HG03439 (cell line): ENCODE measurements at regions not wholly inside any gene's neighbourhood (a gene's known extent, or its start where the extent isn't known, plus 50 kb on each side); places are given as distances from the start of the nearest gene placed in this dataset.

Experiments
- ATAC-seq: cut with Tn5 transposase; IDR thresholded peaks from one replicate; pipeline ENCODE4 v1.9.1; 2021; ENCODE audit warnings: mild to moderate bottlenecking, moderate library complexity; ENCODE audit not compliant: unreplicated experiment

DNA sequence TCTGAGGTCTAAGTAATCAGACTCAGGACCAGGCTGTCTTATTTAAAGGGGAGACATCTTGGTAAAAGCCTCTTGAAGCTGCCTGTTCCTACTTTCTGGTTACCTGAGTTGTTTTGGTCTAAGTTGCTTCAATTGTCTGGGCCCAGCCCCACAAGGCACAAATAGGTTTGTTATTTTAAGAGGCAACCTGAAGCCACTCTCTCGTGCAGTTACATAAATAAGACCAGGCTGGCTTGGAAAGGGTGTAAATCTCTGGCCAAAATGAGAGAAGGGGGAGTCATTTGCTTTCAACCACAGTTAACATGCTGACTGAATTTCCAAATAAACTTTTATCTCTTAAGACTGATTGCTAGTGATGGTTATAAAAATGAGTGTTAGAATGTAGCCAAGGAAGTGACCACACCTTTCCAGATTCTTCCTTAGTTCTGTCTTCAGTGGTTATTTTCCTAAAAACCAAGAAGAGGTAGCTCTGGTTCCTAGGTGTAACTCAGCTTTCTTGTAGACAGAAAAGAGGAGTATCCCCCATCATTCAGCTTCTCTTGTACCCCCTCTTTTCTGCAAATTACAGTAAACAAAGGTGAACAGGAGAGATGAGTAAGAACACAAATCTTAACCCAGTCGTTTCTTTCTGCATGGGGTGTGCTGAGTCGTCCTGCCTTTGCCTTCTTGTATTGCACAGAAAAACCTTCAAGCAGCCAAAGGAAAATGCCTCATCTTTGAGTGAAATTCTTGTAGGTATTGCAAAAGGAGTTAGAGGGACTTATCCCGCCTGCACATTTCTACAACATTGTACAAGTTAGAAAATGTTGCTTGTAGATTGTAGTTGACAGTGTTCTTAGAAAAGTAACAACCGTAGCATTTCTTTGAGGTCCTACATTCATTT, 161.5 kb upstream of the NT5C1B start:
- no peak for ATAC-seq

DNA sequence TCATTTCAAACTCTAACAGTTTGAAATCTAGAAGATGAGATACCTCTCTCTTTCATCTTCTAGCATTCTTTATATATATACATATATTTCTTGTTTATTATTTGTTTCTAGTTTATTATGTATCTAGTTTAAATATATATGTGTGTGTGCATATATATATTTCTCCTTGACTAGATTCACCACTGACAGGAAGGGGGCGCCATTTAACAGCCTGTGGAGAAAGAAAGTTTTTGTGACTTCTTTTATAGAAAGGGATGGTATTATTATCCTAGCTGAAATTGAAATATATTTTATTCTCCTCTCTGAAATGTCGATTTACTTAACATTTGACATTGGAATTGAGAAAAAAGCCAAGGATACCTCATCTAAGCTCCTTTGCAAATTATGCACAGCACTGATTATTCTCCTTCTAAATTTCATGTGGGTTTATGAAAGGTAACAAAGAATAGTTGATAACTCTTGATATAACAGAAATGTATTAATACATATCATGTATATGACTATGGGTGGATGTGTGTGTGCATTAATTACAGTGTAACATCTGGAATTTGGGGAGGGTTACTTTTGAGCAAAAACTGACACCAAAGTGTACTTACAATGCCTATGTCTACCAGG, 160.7 kb upstream of the NT5C1B start:
- ATAC-seq: no peak

DNA sequence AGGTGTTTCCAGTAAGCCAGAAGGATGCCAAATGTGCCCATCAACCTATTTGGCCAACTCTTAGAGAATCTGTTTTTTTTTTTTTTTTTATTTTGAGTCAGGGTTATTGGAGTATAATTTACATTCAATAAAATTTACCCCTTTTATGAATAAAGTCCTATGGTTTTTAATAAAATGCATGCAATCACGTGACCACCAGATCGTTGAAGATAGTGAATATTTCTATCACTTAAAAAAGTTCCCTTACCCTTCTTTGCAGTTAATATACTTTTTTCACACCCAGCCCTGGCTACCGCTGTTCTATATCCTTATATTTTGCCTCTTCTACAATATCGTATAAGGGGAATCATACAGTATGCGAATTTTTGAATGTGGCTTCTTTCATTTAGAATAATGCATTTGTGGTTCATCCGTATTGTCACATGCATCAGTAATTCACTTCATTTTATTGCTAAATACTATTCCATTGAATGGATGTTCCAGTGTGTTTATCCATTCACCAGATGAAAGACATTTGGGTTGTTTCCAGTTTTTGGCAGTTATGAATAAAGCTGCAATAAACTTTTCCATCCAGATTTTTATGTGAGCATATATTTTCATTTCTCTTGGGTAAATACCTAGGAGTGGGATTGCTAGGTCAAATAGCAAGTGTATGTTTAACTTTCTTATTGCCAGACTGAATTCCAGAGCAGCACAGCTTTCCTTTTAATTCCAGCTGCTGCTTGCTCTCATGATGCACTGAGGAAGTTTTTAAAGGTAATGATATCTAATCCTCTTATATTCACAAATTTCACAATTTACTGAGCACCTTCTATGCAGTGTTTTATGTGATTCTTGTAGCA, 156.3 kb upstream of the NT5C1B start:
- ATAC-seq: no peak

DNA sequence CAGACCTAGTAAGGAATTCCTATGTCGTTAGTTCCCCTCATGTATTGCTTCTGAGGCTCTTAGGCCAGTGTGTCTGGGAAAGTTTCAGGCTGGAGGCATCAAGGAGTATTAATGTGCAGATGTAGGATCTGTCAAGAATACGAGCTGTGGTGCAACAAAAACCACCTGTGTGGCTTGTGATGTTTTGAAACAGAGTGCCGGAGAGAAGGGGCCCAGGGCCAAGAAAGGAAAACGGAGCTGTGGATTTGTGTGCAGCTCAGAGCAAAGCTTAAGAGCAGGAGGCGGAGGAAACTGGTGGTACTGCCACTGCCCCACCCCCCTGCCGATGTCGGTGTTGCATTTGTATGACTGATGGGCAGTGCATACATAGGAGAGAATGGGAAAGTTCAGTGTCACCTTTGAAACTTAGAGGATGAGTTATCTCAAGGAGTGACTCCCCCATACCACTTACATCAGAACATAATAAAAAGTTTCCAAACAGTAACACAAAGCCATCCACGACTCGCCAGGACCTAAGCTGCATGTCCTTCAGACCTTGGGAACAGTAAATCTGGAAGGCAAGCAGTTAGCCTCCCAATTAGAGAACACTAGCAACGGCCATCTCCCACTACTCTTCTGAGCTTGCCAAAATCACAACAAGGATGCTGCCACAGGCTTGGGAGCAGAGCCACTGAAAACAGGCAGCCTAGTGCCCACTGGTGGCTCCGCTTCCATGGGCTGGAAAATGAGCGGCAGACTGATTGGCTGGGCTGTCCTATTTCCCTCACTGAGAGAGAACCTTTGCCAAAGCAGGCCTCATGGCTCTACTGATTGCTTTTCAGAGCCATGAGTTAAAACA, 152.7 kb upstream of the NT5C1B start:
- ATAC-seq: no peak

DNA sequence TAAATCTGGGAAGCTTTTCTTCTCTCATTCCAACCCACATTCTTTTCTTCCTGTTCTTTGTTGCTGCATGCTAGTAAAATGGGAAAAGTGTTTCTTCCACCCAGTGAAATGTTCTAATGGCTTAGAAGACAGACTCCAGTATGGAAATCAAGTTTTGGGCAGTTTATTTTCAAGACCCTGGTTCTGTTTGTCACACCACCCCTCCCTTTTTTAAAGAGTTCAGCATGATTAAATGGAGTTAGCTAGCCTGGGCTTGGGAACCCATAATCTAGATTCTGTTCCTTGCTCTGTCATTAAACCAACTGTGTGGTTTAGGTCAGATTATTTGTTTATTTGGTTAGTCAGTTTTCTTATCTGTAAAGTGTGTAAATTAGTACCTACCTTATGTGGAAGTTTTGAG, 151.8 kb upstream of the NT5C1B start:
- ATAC-seq: no peak

DNA sequence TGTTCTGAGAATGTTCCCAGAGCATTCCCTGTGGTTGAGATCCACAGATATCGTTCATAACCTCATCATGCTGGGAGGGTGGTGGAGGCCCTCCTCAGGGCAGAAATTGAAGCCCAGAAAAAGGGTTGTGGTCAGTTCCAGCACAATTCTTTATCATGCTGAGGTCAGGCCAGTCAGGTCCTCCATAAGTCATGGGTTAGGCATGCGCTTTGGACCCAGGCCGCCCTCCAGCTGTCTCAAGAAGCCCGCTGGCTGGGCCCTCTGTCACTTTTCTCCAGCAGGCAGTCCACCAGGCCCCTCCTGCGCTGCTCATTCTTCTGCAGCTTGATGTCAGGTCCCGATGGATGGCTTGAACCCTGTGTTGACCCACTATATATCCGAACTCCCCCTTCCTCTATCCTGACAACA, 151.1 kb upstream of the NT5C1B start:
- ATAC-seq: no peak

DNA sequence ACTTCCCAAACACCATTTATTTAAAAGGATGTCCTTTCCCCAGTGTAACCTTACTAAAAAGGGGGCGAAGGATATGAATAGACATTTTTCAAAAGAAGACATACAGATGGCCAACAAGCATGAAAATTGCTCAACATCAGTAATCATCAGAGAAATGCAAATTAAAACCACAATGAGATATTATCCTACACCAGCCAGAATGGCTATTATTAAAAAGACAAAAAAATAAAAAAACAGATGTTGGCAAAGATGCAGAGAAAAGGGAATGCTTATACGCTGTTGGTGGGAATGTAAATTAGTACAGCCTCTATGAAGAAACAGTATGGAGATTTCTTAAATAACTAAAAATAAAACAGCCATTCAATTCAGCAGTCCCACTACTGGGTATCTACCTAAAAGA, 142.3 kb upstream of the NT5C1B start:
- no peak for ATAC-seq

DNA sequence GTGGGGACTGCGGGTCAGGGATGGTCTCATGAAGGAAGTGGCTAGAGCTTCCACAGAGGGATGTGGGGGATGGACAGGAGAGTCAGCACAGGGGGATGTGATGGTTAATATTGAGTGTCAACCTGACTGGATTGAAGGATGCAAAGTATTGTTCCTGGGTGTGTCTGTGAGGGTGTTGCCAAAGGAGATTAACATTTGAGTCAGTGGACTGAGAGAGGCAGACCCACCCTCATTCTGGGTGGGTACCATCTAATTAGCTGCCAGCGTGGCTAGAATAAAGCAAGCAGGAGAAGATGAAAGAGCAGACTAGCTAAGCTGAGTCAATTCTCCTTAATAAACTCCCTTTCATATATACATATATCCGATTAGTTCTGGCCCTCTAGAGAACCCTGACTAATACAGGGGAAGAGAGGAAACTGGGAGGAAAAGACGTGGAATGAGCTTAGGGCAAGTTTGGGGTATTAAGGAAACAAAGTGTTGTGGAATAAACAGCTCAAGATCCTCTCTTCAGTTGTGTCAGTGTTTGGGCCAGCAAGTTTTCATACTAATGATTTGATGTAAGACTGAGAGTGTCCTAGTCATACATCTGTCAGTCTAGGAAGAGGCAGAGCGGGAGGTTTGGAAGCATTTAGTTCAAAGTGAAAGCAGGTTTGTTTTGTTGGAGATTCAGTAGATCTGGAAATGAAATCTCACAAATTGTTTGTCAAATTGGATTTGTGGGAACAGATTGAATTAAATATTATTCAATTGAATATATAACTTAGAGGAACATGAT, 135.2 kb upstream of the NT5C1B start:
- ATAC-seq: no peak

DNA sequence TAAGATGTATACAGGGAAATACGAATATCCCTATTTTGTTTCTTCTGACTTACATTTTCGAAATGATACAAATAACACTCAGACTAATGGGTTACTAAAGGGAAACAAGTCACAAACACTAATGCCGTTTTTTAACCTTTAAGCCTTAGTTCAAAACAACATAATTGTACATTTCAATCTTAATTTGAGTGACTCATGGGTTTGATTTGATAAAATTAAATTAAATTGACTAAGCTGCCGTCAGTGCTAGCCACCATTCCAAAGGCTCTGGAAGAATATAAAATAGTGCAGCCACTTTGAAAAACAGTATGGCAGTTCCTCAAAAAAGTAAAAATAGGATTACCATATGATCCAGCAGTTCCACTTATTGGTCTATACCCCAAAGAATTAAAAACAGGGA, 133.8 kb upstream of the NT5C1B start:
- ATAC-seq: no peak

DNA sequence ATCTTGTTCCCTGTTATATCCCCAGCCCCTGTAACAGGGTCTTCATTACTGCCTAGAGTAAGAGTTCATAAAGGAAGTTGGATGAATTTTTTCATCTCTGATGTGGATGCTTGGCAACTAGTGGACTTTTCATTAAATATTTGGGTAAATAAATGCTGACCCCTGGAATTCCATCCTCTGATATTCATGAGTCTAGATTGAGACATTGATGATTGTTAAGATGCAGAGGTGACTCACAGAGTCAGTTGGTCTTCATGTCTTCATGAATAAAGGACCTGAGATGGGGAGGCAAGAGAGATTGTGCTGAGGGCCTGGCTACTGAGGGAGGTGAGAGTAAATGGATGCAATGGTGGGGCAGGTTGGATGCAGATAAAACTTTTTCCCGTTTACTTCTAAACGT, 132.7 kb upstream of the NT5C1B start:
- no peak for ATAC-seq

DNA sequence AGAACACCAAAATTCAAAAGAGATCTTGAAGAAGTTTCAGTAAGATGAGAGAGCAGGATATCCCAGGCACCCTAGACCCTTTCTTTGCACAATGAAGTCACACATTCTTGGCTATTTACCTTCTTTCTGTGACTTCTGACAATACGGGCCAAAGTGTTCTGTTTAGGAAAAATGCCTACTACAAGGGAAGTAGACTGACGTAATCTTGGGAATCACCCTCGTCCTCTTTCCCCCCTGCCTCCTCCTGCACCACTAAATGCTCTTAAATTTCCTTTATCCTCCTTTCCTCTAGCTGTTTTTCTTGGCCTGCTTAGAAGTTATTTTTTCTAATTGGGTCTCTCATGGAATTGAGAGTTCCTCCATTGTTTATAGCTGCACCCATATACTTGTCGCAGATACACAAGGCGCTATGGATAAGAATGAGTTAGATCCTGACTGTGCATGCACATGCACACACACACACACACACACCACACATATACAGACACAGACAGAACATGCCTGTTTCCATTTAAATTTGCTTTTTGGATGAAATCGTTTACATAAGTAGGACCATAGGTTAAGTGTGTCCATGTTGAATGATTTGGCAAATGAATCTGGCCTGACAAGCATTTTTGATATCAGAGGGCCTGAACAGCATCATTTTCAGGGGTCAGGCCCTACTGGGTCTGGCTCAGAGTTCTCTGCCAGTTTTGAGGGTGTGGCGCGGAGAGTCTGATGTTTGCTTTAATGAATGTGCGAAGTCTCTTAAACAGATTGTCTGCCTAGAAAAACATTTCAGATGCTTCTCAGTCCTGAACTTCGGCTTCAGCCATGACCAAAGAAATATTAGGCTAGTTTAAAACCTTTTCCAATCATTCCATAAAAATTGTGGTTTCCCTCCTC, 131.9 kb upstream of the NT5C1B start:
- no peak for ATAC-seq

DNA sequence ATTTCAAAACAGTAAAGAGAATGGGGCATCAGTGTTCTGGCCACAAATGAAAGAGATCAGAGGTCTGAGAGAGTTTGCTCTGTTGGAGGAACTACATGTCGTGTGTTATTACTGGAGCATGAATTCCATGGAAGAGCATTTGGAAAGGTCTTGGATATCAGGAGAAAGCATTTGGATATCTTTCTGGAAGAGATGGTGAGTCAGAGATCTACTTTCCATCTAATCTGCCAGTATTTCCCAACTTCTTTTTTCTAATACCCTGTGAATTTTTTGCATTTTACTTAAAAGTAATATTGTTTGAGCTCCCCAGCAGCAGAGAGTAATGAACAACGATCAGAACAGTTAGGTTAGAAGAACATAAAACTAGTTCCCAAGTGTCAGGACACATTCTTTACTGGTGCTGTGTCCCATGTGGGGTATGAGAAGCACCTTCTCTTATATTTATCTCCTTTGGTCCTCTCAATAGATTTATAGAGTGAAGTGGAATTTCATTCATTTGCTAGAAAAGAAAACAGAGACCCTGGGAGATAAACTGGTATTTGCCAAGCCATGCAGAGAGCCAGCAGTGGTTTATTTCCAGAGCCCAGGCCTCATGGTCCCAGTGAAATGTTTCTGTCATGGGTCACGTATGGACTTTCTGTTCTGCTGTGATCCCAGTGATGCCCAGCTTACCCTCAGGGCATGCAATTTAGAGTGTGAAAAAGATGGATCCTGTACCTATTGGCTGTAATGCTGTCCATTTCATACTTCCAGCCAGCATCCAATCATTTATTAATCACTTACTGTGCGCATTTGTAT, 130.8 kb upstream of the NT5C1B start:
- no peak for ATAC-seq

DNA sequence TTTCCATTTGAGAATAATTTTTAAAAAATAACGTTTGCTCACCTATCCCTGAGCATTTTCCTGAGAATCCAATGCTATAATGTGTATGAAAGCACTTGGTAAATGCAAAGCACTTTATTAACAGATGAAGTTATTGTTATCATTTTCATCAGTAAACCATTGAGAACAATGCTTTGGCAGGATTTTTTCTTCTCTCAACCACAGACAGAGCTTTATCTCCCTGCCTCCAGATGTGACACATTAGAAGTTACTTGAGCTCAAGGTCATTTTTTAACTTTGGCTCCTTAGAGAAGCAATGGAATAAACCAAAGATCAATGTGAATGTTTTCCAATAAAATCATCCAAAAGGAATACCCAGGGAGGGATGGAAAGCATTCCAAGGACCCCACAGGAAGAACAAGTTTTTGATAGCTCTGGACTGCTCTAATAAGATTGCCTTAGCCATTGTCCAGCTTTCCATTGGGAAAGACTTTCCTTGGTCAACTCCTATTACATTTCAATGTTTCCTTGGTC, 118.9 kb upstream of the NT5C1B start:
- ATAC-seq: no peak

DNA sequence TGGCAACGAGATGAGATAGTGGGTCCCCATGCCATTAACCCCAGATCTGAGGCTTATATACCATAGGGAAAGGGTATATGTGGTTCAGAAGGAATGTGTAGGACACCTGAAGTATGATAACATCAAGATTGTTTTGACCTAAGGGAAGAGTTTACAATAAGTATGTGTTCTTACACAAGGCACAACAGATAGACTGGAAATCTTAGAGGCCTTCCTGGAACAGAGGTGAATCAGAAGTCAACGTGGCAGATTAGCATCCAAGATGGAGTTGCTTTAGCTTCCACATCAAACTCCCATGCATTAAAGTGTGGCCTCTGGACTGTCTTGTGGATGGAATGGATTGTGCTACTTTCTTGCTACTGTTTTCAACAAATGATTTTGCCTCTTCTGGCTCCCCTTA, 116.6 kb upstream of the NT5C1B start:
- ATAC-seq: no peak

DNA sequence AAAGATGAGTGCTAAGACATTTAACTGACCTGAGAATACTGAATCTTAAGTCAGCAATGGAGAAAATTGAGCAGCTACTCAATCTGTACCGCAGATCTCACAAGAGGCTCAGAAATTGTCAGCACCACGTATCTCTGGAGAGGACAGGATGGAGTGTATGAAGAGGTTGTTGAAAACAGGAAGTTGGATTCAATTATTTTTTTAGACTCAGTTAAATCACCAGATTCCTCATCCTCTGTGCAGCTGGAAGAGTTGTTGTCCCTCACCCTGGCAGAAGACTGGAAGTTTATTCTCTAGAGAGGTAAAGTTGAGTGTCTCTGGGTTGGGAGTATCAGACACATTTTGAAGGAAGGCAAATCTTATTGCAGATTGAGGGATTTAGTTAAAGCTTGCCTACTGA, 114.9 kb upstream of the NT5C1B start:
- no peak for ATAC-seq

DNA sequence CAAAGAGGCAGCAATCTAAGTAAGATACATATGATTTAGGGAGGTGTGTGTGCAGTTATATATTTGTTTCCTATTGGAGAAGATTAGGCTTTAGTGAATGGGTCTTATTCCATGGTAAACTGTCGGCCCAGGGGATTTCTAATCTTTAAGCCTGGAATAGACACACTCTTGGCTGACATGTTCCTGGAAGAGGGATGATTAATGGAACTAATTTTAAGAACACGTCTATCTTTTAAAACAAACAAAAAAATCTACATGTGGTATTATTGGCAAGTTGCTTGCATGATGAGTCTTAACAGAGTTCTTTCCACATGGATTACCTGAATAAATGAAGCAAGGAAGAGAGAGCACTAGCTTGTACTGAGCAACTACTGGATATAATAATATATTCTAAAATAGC, 114.2 kb upstream of the NT5C1B start:
- ATAC-seq: no peak

DNA sequence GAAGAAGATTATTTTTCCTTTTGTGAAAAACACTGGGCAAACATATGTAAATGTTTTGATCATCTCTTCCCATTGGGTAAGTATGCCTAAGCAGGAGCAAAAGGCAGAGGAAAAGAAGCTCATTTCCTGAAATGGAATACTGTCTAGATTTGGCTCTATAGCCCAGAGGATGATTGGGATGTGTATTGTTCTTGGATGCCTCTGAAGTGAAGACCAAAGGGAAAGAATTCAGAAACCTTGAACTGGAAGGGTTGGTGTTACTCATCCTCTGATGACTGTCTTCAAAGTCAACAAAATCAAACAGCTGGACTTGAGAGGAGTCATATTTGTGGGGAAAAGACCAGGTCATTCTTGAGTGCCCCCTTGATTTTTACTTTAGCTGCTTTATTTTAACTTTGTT, 112.6 kb upstream of the NT5C1B start:
- ATAC-seq: no peak

DNA sequence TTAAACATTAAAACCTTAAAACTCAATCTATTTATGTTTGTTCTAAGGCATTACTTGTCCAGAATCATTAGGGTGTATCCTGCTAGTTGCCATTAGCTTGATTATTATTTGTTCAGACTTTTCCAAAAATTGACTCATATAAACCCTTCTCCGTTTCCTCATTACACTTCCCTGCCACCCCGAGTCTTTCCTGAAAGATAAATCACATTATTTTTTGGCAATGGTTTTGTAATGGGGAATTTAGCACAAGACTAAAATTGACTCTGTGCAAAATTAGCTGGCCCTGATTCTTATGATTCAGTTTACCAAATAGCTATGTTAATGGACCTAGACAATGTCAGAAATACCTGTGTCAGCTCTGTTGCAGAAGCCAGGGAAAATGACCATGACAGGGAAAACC, 112.2 kb upstream of the NT5C1B start:
- ATAC-seq: no peak
